CD14-positive monocyte (primary cell): ENCODE measurements at regions not wholly inside any gene's neighbourhood (a gene's known extent, or its start where the extent isn't known, plus 50 kb on each side); places are given as distances from the start of the nearest gene placed in this dataset.

Source experiments
- DNase-seq, 3 donors: peaks; one replicate each; pipeline ENCODE4 v3.0.0-alpha.2; 2011 to 2022
- H2AFZ ChIP-seq: 2 replicates; pipeline ENCODE4 v1.6.0; 2012; ENCODE audit warnings: mild to moderate bottlenecking, low read depth, low read length, inconsistent platforms; ENCODE audit not compliant: insufficient read depth, poor library complexity, severe bottlenecking
- H3K27ac ChIP-seq, 2 donors: 1 replicate in 1 of 2; 2 replicates in 1 of 2; pipeline ENCODE4 v1.5.1; 2012 to 2013; ENCODE audit warnings: low read length in 2 of 2, control low read depth in 1 of 2, inconsistent platforms in 1 of 2, low read depth in 1 of 2, mild to moderate bottlenecking in 1 of 2
- H3K27me3 ChIP-seq, 2 donors: one replicate each; pipeline versions ENCODE4 v1.6.0 to v1.6.1; 2011 to 2013; ENCODE audit warnings: low read length in 2 of 2; ENCODE audit not compliant: control insufficient read depth in 2 of 2, insufficient read depth in 2 of 2
- H3K36me3 ChIP-seq, 2 donors: replicated peaks in 1 of 2; 1 replicate in 1 of 2; 2 replicates in 1 of 2; pipeline versions ENCODE4 v1.5.1 to v1.6.1; 2012 to 2013; ENCODE audit warnings: low read length in 2 of 2, control low read depth in 1 of 2, inconsistent platforms in 1 of 2, mild to moderate bottlenecking in 1 of 2; ENCODE audit not compliant: insufficient read depth in 2 of 2, control insufficient read depth in 1 of 2
- H3K4me1 ChIP-seq, 2 donors: 1 replicate in 1 of 2; 2 replicates in 1 of 2; pipeline versions ENCODE4 v1.5.1 to v1.6.1; 2012 to 2013; ENCODE audit warnings: low read length in 2 of 2, control low read depth in 1 of 2, inconsistent platforms in 1 of 2, mild to moderate bottlenecking in 1 of 2, moderate library complexity in 1 of 2; ENCODE audit not compliant: insufficient read depth in 2 of 2, control insufficient read depth in 1 of 2
- H3K4me2 ChIP-seq: replicated peaks from 2 replicates; pipeline ENCODE3; 2012; ENCODE audit warnings: low read length, moderate library complexity, mild to moderate bottlenecking; ENCODE audit not compliant: poor library complexity, severe bottlenecking; ENCODE audit errors: extremely low read depth
- H3K4me3 ChIP-seq, 3 experiments: fragments of 200-600 bp in 1 of 3; sonication (generic) in 1 of 3; replicated peaks in 1 of 3; 1 replicate in 2 of 3; 2 replicates in 1 of 3; pipeline ENCODE4 v1.5.1; 2011 to 2013; ENCODE audit warnings: low read length in 3 of 3, mild to moderate bottlenecking in 3 of 3, control low read depth in 2 of 3, low read depth in 2 of 3, inconsistent platforms in 1 of 3, moderate library complexity in 1 of 3
- H3K79me2 ChIP-seq: 2 replicates; pipeline ENCODE4 v1.6.0; 2012; ENCODE audit warnings: mild to moderate bottlenecking, control low read depth, inconsistent platforms, low read length, moderate library complexity; ENCODE audit not compliant: insufficient read depth
- H3K9ac ChIP-seq: 2 replicates; pipeline ENCODE4 v1.6.0; 2017; ENCODE audit warnings: low read length, mild to moderate bottlenecking; ENCODE audit not compliant: insufficient read depth, poor library complexity, severe bottlenecking
- H3K9me3 ChIP-seq, 2 donors: replicated peaks in 1 of 2; 1 replicate in 1 of 2; 2 replicates in 1 of 2; pipeline versions ENCODE4 v1.5.1 to v1.6.1; 2012 to 2013; ENCODE audit warnings: low read length in 2 of 2, control low read depth in 1 of 2; ENCODE audit not compliant: control insufficient read depth in 1 of 2, insufficient read depth in 1 of 2
- H4K20me1 ChIP-seq: 2 replicates; pipeline ENCODE4 v1.6.0; 2012; ENCODE audit warnings: mild to moderate bottlenecking, low read length, control low read depth, moderate library complexity; ENCODE audit not compliant: insufficient read depth
- H3K27ac Mint-ChIP-seq, 7 donors: one replicate each; pipeline ENCODE4 v1.8.0; 2020; ENCODE audit warnings: mild to moderate bottlenecking in 7 of 7, mixed read lengths in 7 of 7, moderate library complexity in 6 of 7, inconsistent platforms in 2 of 7
- H3K27me3 Mint-ChIP-seq, 3 donors: one replicate each; pipeline ENCODE4 v1.8.0; 2021 to 2022; ENCODE audit warnings: low read depth in 3 of 3, mild to moderate bottlenecking in 3 of 3, mixed read lengths in 3 of 3, moderate library complexity in 3 of 3, inconsistent platforms in 1 of 3
- H3K36me3 Mint-ChIP-seq, 2 donors: one replicate each; pipeline ENCODE4 v1.8.0; 2020; ENCODE audit warnings: mixed read lengths in 2 of 2, inconsistent platforms in 1 of 2, mild to moderate bottlenecking in 1 of 2
- H3K4me1 Mint-ChIP-seq: one replicate; pipeline ENCODE4 v1.8.0; 2020; ENCODE audit warnings: mild to moderate bottlenecking, mixed read lengths
- H3K4me3 Mint-ChIP-seq, 2 donors: one replicate each; pipeline ENCODE4 v1.8.0; 2020; ENCODE audit warnings: mild to moderate bottlenecking in 2 of 2, mixed read lengths in 2 of 2, moderate library complexity in 1 of 2
- H3K9me3 Mint-ChIP-seq, 7 donors: one replicate each; pipeline ENCODE4 v1.8.0; 2020 to 2022; ENCODE audit warnings: mixed read lengths in 7 of 7, mild to moderate bottlenecking in 6 of 7, moderate library complexity in 6 of 7, inconsistent platforms in 2 of 7
- CTCF ChIP-seq: fragments of 200-600 bp; IDR thresholded peaks from one replicate; pipeline ENCODE4 v1.8.0; 2022; ENCODE audit warnings: antibody characterized with exemption, mild to moderate bottlenecking
- WGBS: methylation state at CpG from one replicate; pipeline ENCODE4 v1.1.5; 2013; ENCODE audit warnings: missing lambda C conversion rate; ENCODE audit not compliant: insufficient coverage; 5-methylcytosine and 5-hydroxymethylcytosine counted together
- intact Hi-C, 2 donors: fragments of 100-400 bp; cut with micrococcal nuclease; formaldehyde crosslinking; loops; one replicate each; pipeline versions ENCODE4 v1.15.0 to v1.15.1; 2023

GRCh38 chr2:79389481-79389880 lies 123.4 kb upstream of the CTNNA2 start:
- peaks cover 0 to 12% of the 10 kb centered on the region in 2 donors for H3K9me3 ChIP-seq
- Mint-ChIP-seq H3K27me3 (no peaks in the 10 kb centered on the region), H3K4me3 (no peak overlapping the region), H3K27ac (no peak overlapping the region), H3K4me1 (no peaks in the 10 kb centered on the region), H3K36me3 (no peaks in the 10 kb centered on the region), H3K9me3 (peaks cover 0 to 6% (median 2%) of the 10 kb centered on the region in 7 donors)
- no peaks in the 10 kb centered on the region for H3K36me3 ChIP-seq
- no peaks in the 10 kb centered on the region for H3K79me2 ChIP-seq
- no CpG with 5 or more reads among the region's 3 CpGs for WGBS
- no peak overlapping the region for H3K9ac ChIP-seq
- DNase-seq = no peak
- no peak overlapping the region for H2AFZ ChIP-seq
- no peak overlapping the region for H3K4me3 ChIP-seq
- H3K27me3 ChIP-seq = no peaks in the 10 kb centered on the region
- H4K20me1 ChIP-seq = no peaks in the 10 kb centered on the region
- no peak overlapping the region for H3K27ac ChIP-seq
- no peak overlapping the region for H3K4me2 ChIP-seq
- no peak for TF ChIP-seq CTCF
- intact Hi-C loops = no loop called here
- H3K4me1 ChIP-seq = no peaks in the 10 kb centered on the region

GRCh38 chr2:79388024-79388423 lies 124.8 kb upstream of the CTNNA2 start:
- Histone ChIP-seq H3K4me3 (no peak overlapping the region), H3K4me2 (no peak overlapping the region), H4K20me1 (no peaks in the 10 kb centered on the region), H3K27ac (no peak overlapping the region), H3K36me3 (no peaks in the 10 kb centered on the region), H3K4me1 (no peaks in the 10 kb centered on the region), H2AFZ (no peak overlapping the region), H3K9ac (no peak overlapping the region), H3K9me3 (peaks cover 0 to 5% of the 10 kb centered on the region in 2 donors), H3K27me3 (no peaks in the 10 kb centered on the region), H3K79me2 (no peaks in the 10 kb centered on the region)
- DNase-seq = no peak
- Mint-ChIP-seq H3K9me3 (peaks cover 0 to 5% (median 0%) of the 10 kb centered on the region in 7 donors), H3K27ac (no peak overlapping the region), H3K27me3 (no peaks in the 10 kb centered on the region), H3K4me3 (no peak overlapping the region), H3K36me3 (no peaks in the 10 kb centered on the region), H3K4me1 (no peaks in the 10 kb centered on the region)
- TF ChIP-seq CTCF = no peak
- WGBS = no CpG with 5 or more reads among the region's 4 CpGs
- intact Hi-C loops = no loop called here
